SK-N-SH (cell line): ENCODE measurements at regions not wholly inside any gene's neighbourhood (a gene's known extent, or its start where the extent isn't known, plus 50 kb on each side); places are given as distances from the start of the nearest gene placed in this dataset.

Experiments
- CTCF ChIP-seq: fragments of 200-600 bp; sonication (generic); IDR thresholded peaks from 2 replicates; pipeline ENCODE4 v1.6.1; 2017; ENCODE audit warnings: antibody characterized with exemption, mild to moderate bottlenecking, moderate library complexity
- EP300 ChIP-seq, 2 experiments: IDR thresholded peaks; 2 replicates each; pipeline versions ENCODE4 v1.4.0 to v1.6.1; 2012; ENCODE audit warnings: borderline replicate concordance in 1 of 2, low read depth in 1 of 2, low read length in 1 of 2
- EZH2phosphoT487 ChIP-seq: fragments of 200-600 bp; sonication (generic); IDR thresholded peaks from 2 replicates; pipeline ENCODE4 v1.6.1; 2017; ENCODE audit warnings: low read depth, mixed run types, mild to moderate bottlenecking, antibody characterized with exemption, moderate library complexity, borderline replicate concordance
- PBX3 ChIP-seq: IDR thresholded peaks from 2 replicates; pipeline ENCODE4; 2012
- SMC3 ChIP-seq: IDR thresholded peaks from 2 replicates; pipeline ENCODE4 v1.6.1; 2012; ENCODE audit warnings: low read depth, low read length, improper control_type of control experiment

- TF ChIP-seq SMC3 = no peak
- no peak for TF ChIP-seq EZH2phosphoT487
- no peak for TF ChIP-seq EP300 (IDR thresholded peaks at IDR 0.05; ENCODE audit: borderline replicate concordance in 1 of 2, low read depth in 1 of 2, low read length in 1 of 2)
- no peak for TF ChIP-seq CTCF
- TF ChIP-seq PBX3 = no peak
These were observed 133.9 kb upstream of the B3GALT2 start for GRCh38 chr1:193320270-193320669.
